Kidney epithelial cell (primary cell): ENCODE measurements at regions not wholly inside any gene's neighbourhood (a gene's known extent, or its start where the extent isn't known, plus 50 kb on each side); places are given as distances from the start of the nearest gene placed in this dataset.
"Not testable (repeated sequence)": the region's sequence is repeated elsewhere in the genome, so short reads cannot be mapped to it uniquely, and the experiment has no call there.

Experiments used
- DNase-seq: peaks from one replicate; pipeline ENCODE4 v3.0.0-alpha.2; 2010; ENCODE audit warnings: low read depth
- H3K27me3 ChIP-seq: 2 replicates; pipeline ENCODE4 v1.6.0; 2011; ENCODE audit warnings: low read length; ENCODE audit not compliant: control insufficient read depth, insufficient read depth
- H3K36me3 ChIP-seq: 2 replicates; pipeline ENCODE4 v1.5.1; 2011; ENCODE audit warnings: low read length; ENCODE audit not compliant: control insufficient read depth, insufficient read depth
- H3K4me3 ChIP-seq: 2 replicates; pipeline ENCODE4 v1.5.1; 2011; ENCODE audit warnings: low read depth, mild to moderate bottlenecking, control low read depth, low read length
- CTCF ChIP-seq: IDR thresholded peaks from 2 replicates; pipeline ENCODE4 v1.5.1; 2011; ENCODE audit warnings: mild to moderate bottlenecking, moderate library complexity, low read length, control low read depth, inconsistent platforms; ENCODE audit not compliant: insufficient read depth, poor library complexity, severe bottlenecking

- no peak overlapping the region for H3K4me3 ChIP-seq
- no peak for TF ChIP-seq CTCF
- no peaks in the 10 kb centered on the region for H3K36me3 ChIP-seq
- DNase-seq: no peak
- H3K27me3 ChIP-seq: no peaks in the 10 kb centered on the region
Observed at GRCh38 chr3:177657243-177657642, 460.0 kb upstream of the TBL1XR1 start.

GRCh38 chr3:177658354-177658753, 461.1 kb upstream of the TBL1XR1 start:
- Histone ChIP-seq H3K4me3 (no peak overlapping the region), H3K36me3 (no peaks in the 10 kb centered on the region), H3K27me3 (no peaks in the 10 kb centered on the region)
- no peak for TF ChIP-seq CTCF
- DNase-seq: peak; percentile 63

GRCh38 chr3:177664380-177665103, 467.3 kb upstream of the TBL1XR1 start:
- DNase-seq, H3K36me3 ChIP-seq, H3K4me3 ChIP-seq, H3K27me3 ChIP-seq: not testable (repeated sequence)

- H3K4me3 ChIP-seq: no peak overlapping the region
- TF ChIP-seq CTCF: no peak
- H3K36me3 ChIP-seq: no peaks in the 10 kb centered on the region
- no peaks in the 10 kb centered on the region for H3K27me3 ChIP-seq
- DNase-seq: no peak
Observed at GRCh38 chr3:177665122-177665808, 468.0 kb upstream of the TBL1XR1 start.

GRCh38 chr3:177672252-177672911, 475.1 kb upstream of the TBL1XR1 start:
- TF ChIP-seq CTCF: no peak
- DNase-seq: no peak
- no peaks in the 10 kb centered on the region for H3K36me3 ChIP-seq
- no peak overlapping the region for H3K4me3 ChIP-seq
- H3K27me3 ChIP-seq: no peaks in the 10 kb centered on the region

- no peak overlapping the region for H3K4me3 ChIP-seq
- no peaks in the 10 kb centered on the region for H3K27me3 ChIP-seq
- no peaks in the 10 kb centered on the region for H3K36me3 ChIP-seq
- no peak for TF ChIP-seq CTCF
- DNase-seq: no peak
Observed at GRCh38 chr3:177673112-177673914, 476.0 kb upstream of the TBL1XR1 start.
